GM21360 (cell line): ENCODE measurements at regions not wholly inside any gene's neighbourhood (a gene's known extent, or its start where the extent isn't known, plus 50 kb on each side); places are given as distances from the start of the nearest gene placed in this dataset.

Source experiments
- ATAC-seq: cut with Tn5 transposase; IDR thresholded peaks from one replicate; pipeline ENCODE4 v1.9.1; 2021; ENCODE audit warnings: mild to moderate bottlenecking, moderate library complexity; ENCODE audit not compliant: unreplicated experiment

DNA sequence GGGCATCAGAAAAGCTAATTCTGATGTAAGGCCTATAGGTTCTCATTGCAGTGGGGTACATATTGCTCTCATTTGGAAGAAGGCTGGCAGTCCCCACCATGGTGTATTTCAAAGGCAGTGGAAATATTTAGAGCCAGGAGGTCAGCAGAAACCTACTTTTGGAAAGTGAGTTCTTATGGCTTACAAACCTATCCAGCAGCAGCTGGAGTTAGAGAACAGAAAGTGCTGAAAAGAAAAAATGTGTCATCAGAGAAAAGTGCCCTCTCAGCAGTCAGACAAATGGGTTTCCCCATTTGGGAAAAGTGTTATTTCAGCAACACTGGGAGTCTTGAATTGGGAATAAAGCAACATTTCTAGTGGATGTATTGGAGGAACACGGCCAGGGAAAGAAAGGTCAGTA is 105.7 kb upstream of the IGFBP3 start:
- no peak for ATAC-seq

DNA sequence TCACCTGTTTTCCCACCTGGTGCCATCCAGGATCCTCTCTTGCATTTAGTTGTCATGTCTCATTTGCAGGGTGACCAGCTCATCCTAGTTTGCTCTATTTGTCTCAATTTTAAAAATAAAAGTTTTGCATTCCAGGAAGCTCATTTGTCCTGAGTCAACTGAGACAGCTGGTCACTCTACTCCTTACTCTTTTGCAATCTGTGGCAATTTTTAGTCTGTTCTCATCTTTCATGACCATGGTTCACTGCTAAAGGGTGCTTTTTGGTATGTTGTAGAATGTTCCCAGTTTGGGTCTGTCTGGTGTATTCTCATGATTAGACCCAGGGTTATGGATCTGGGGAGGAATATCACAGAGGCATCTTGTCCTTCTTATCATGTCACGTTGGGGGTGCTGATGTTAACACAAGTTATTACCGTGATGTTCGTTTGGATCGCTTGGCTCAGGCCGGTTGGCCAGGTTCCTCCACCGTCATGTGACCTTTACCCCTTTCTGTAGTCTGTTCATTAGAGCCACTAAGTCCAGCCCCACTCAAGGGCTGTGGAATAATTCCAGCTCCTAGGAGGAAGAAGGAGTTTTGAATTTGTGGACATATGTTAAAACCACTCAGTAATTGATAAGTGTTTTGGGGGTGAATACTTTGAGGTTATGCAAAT is 103.3 kb upstream of the IGFBP3 start:
- ATAC-seq: no peak

DNA sequence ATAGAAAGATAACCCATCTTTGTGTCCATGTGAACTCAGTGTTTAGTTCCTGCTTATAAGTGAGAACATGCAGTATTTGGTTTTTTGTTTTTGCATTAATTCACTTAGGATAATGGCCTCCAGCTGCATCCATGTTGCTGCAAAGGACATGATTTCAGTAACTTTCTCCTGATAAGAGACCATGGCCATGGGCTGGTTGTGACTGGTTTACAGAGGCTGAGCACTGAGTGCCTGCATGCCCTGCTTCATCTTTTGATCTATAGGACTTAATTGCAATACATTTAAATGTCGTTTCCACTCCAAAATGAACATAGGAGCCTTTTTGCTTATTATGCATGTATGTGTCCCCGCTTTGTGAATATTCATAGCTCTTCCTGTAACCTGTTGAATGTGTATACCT is 101.3 kb upstream of the IGFBP3 start:
- no peak for ATAC-seq

DNA sequence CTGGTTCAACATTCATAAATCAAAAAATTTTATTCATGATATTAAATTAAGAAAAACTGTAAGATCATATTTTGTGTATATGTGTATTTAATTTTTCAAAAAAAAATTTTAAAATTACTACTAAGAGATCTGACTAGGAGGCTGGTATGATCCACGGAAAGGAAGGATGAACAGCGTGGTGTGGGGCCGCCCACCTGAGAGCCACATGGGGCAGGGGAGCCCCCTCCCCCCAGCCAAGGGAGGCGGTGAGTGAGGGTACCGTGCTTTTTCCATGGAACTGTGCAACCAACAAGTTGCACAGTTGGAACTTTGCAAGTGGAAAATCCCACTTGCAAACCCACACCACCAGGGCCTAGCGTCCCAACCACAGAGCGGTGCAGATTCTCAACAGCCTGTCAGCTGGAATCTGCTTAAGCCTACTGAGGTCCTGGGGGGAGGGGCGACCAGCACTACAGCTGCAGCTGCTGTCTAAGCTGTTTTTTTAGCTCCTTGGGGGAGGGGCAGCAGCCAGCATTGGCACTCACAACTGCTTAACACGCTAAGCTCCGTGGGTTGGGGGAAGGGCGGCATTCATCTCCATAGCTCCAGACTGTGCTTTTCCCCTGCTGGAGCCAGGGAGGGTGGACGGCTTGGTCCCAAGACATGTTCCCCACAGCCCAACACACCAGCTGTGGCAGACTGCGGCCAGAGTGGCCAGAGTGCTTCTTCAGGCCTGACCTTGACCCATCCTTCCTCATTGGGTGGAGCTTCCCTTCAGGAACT is 94.2 kb upstream of the IGFBP3 start:
- ATAC-seq: no peak

DNA sequence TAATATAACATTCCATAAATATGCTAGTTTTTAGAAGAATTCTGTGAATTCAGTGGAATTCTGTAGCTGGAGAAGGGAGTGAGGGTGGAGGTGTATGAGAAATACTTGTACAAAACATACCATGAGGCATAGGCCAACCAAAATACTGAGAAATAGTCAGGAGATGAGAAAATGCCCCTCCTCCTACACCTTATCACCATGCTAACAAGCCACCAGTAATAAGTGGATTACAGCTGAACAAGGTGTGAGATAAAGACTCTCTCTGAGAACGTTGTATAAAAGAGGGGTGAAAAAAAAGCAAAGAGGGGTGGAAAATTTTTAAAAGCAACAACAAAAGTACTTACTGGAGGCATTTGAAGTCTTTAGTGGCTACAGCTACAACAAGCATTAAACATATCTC is 90.4 kb upstream of the IGFBP3 start:
- ATAC-seq: no peak

DNA sequence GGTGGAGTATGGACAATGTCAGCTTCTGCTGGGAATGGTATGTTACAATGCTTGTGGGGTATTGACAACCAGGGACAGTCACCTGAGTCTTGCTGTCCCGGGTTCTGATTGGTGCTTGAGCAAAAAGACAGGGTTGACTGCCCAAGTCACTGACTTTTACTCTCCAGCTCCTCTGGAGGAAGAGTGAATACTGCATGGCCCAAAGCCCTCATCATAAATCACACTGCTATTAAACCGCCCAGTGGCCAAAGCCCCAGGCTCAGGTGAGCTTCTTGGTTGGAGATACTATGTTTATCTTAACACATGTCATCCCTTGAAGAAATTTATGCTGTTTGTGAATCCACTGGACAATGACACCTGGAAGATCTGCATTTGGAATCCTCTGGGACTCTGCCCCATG is 90.0 kb upstream of the IGFBP3 start:
- ATAC-seq: no peak

DNA sequence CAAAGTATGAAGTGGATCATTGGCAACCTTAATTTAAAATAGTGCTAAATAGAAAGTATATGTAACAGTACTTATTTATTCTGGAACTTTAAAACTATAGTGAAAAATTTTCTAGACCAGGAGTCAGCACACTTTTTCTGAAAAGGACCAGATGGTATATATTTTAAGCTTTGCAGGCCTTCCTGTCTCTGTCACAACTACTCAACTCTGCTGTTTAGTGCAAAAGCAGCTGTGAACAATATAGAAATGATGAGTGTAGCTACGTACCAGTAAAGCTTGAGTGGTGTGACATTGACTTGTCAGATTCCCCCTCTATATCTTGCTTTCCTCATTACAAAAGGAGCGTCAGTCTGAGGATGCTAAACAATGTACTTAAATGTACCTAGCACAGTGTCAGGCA is 88.1 kb upstream of the IGFBP3 start:
- ATAC-seq: no peak

DNA sequence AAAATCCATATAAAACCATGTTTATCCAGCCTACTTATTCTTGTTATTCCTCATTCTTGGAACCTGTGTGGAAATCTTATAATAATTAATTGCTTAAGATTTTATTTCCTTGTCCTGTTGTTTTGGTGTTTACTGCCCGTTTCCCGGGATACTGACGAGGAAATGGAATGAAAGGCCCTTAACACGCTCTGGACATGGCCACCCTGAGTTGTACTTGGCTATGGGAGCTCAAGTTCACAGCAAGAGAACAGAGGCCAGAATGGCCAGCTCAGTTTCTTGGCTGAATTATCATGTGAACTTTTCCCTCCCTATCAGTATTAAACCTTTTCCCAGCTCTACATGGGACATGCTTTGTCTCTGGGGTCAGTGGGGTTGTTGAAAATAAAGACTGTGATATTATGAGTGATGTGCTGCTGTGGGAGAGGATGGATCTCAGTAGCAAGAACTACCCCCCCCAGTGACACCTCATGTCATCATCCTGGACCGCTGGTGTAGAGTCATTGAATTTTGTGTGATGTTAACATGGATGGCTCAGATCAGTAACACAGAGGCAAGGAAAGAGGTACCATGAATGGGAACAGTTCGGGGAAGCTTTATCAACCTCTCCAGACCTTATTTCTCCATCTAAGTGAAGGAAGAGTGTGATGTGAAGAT is 87.0 kb upstream of the IGFBP3 start:
- ATAC-seq: no peak

DNA sequence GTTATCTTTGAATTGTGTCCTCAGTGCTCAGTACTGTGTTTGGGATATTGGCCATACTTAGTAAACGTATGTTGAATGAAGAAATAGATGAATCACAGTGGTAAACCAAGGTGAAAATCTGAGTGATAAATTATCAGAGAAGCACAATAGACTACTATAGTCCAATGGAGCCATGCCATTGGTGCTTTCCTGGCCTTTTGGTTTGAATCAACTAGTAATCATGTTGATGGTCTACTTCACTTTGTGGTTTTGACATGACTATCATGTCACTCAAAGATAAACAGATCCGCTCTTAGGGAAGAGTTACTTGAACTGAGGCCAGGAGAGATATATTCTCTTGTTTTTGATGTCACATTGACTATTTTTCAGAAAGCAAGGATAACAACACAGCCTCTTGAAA is 86.1 kb upstream of the IGFBP3 start:
- ATAC-seq: no peak

DNA sequence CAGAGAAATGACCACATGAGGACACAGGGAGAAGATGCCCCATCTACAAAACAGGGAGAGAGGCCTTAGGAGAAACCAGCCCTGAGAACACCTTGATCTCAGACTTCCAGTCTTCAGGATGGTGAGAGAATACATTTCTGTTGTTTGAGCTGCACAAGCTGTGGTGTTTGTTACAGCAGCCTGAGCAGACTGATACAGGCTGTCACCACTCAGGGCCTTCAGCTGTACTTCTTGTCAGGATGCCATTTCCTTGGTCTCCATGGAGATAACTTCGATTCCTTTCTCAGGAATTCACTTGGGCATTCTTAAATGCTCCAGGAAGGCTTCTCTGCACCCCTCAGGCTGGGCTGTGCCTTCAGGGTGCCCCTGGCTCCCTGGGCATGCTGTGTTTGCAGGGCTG is 85.7 kb upstream of the IGFBP3 start:
- ATAC-seq: no peak

DNA sequence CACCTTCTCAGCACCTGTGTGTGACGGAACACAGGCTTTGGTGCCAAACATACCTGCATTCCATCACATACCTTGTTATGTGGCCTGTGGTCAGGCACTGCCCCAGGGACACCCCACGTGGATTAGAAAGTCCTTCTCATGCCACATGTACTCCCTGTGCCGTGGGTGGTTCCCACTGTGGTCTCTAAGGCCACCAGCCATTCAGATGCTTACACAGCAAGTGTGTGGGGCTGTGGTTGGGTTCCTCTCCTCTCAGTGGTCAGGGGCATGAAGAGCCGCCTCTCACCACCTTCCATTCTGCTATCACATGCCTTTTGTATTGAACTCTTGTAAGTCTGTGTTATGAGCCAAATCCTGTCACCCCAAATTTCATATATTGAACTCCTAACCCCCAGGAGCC is 85.1 kb upstream of the IGFBP3 start:
- no peak for ATAC-seq

DNA sequence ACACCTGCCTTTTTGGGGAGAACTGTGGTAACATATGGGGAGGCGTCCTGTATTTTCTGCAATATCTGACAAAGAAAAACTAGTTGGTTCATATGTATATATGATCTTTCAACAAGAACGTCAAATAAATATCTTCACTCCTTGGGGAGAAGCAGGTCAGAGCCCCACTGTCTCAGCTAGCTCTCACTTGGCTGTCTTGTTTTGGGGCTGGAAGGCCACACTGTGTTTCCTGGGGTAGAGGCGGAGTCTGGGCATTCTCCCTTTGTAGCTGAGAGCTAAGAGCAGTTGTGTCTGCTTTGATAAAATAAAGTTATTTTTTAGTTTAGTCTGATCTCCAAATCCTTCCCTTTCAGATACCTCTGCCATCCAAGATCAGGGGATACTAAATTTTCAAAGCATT is 83.9 kb upstream of the IGFBP3 start:
- ATAC-seq: no peak

DNA sequence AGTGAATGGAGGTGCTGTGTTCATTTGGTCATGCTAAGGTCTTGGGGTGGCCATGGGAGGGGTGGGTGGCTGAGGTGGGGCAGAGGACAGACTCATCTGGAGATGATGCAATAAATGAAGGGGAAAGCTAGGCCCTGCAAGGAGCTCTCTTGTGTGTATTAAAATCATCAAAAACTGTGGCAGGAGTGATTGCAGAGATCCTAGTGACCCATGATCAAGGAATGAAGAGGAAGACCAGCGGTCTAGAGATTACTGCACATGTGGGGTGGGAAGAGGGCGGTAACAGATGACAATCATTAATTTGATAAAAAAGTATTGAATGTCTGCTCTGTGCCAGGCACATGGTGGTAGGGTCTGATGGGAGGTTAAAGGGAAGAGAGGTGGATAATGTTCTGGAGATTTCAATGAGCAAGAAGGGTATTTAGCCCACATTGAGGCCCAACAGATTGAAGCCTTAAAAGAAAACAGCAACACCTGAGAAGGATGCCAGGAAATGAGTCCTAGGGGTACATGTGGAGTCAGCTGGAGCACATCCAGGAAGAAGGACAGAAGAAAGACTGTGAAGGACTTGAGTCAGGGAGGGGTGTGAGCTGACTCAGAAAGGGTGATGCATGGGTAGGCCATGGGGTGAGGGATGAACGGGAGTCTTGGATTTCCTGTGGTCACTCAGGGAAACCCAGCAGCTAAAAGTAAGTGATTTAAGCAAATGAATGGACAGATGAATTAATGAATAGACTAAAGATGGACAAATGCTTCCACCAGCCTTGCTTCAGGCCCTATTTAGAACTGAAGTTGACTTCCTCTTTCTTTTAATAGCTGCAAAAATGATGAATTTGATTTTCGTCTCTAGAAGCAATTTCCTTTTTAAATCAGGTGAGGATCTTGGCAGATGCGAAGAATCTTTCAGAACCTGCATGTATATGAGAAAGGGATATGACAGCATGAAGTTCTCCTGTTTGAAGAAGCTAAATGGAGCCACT is 83.1 kb upstream of the IGFBP3 start:
- ATAC-seq: no peak

DNA sequence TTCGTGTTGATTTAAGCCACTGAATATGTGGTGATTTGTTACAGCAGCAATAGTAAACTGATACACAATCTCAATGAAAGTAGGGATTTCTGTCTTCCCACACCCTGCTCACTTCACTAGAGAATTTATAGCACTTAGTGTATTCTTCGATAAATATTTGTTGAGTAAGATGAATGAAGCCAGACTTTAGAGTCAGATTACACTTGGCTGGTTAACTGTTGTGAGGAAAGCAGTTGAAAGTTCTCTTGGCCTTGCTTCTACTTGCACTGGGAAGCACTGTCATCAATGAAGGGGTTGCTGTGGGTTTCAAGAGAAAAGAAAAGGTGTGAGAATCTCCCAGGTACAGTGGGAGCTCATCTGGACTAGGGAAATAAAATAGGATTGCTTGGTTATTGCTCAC is 82.1 kb upstream of the IGFBP3 start:
- ATAC-seq: no peak

DNA sequence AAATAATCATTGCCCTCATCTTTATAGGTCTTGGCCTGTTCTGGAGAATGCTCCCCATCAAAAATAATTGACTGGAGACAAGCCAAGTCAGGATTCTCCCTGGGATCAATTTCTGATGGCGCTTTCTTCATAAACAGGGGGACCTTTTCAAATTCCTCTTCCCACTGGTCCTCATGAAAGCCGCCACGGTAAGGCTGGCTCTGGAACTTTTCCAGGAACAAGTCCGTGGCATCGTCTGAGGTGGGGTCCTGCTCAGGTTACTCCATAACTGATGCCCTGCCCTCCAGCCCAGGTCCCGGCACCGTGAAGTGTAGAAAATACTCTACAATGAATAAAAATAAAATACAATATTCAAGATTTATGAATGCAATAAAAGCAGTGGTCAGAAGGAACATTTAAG is 79.4 kb upstream of the IGFBP3 start:
- no peak for ATAC-seq

DNA sequence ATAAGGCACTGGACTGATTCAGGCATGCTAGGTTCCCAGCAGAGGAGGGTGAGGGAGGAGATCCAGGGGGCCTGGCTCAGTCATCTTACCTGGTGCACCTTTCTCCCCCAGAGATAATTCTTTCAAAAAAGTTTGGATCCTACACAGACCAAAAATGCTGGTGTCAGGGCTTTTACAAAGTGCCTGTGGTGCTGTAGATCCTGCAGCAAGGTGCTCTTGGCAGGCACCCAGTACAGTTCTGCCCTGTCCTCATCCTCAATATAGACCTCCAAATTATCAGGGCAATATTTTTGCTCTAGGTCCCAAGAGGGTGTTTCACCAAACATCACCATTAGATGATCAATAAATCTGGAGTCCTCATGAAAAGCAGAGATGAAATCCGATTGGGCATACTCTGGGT is 78.5 kb upstream of the IGFBP3 start:
- ATAC-seq: no peak

DNA sequence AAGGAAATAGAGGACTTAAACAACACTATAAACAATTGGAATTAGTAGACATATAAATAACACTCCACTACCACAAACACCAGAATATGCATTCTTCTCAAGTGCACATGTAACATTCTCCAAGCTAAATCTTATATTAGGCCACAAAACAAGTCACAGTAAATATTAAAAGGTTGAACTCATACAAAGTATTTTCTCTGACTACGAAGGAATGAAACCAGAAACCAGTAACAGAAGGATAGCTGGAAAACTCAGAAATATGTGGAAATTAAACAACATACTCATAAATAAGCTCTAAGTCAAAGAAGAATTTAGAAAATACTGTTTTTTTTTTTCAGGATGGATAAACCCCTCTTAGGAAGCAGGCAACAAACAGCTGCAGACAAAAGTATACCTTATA is 77.4 kb upstream of the IGFBP3 start:
- ATAC-seq: no peak

DNA sequence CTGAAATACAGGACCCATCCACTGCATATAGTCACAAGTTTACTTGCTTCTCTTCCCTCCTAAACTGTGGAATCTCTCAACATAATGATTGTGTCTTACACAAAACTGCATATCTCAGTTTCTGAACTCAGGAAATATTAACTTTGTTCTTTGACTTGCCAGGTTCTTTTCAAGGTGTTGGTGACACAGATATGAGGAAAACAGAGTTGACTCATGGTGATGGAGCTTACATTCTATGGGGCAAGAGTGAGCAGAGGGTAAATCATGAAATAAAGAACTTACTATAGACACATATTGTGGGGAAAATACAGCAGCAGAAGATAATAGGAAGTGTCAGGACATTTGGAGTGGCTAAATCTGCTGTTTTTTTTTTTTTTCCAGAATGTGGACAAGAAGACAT is 72.5 kb upstream of the IGFBP3 start:
- no peak for ATAC-seq

DNA sequence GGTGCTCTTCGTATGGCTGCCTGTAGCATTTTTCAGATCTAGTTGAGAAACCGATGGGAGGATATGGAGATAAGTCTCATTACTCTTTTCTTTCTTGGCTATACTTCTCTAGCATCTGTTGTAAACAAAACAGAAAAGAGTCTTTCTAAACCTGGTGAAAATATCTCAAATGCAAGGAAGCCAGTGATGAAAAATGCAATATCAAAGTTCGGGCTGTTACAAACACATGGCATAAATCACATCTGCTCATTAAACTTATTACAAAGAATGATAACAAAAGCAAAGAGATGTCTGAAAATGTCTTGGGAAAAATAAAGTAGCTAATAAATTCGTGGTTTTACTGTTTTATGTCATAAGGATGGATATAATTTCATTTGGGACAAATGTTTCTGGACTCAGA is 71.8 kb upstream of the IGFBP3 start:
- no peak for ATAC-seq

DNA sequence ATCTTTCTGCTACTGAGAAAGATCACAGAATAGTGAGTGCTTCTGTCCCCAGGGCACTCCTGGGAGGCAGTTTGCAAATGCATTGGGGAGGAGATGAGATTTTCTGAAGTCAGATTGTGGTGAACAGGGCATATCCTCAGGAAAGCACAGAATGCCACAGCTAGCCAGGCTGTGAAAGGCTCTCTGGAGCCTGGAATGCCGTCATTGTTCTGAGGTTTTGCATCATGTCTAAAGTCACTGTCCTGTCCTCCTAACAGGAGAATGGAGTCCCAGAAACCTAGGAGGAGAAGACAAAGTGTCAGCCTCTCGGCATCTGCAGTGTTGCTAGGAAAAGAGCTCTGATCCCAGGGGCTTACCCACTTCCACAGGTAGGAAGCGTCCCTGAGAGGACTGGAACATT is 69.2 kb upstream of the IGFBP3 start:
- no peak for ATAC-seq

DNA sequence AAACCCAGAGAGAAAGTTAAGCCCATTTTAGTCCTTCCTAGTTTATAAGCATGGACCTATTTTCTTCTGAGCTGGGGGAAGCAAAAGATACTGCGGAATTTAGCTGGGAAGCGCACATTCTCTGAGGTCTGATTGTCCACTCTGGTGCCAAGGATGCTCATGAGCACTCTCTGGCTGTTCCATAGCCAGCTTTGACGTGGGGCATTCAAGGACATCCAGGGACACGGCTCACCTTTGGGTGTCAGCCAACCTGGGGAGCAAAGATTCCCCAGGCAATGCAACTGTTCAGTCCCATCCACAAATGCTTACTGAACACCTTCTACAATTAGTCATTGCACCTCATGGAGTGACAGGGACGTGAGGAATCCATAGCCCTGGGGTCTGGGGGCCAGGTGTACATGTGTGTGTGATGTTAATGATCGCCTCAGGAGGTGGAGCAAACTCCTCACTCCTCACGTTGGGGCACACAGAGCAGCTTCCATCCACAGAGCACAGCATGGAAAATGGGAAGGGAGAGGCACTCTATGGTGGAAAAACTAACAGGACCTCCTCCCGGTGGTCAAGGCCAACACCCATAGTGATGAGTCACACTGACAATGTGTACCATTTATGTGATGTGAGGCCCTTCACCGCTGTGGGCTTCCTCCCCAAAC is 67.5 kb upstream of the IGFBP3 start:
- no peak for ATAC-seq
